H54 (cell line): ENCODE measurements at regions not wholly inside any gene's neighbourhood (a gene's known extent, or its start where the extent isn't known, plus 50 kb on each side); places are given as distances from the start of the nearest gene placed in this dataset.
A peak's percentile ranks its signal among the peaks of the same experiment; 100 is the strongest.

Source experiments
- DNase-seq: peaks from one replicate; pipeline ENCODE4 v3.0.0; 2011; ENCODE audit warnings: low spot score, mixed read lengths; ENCODE audit not compliant: insufficient read length
- FAIRE-seq: peaks from 3 replicates; lab custom pipeline; 2011; peaks lifted over from hg19 to GRCh38; lab: Jason Lieb, UNC
- POLR2A ChIP-seq: IDR thresholded peaks from 2 replicates; pipeline ENCODE4 v1.6.1; 2011; ENCODE audit warnings: low read depth, mild to moderate bottlenecking, low read length

DNA sequence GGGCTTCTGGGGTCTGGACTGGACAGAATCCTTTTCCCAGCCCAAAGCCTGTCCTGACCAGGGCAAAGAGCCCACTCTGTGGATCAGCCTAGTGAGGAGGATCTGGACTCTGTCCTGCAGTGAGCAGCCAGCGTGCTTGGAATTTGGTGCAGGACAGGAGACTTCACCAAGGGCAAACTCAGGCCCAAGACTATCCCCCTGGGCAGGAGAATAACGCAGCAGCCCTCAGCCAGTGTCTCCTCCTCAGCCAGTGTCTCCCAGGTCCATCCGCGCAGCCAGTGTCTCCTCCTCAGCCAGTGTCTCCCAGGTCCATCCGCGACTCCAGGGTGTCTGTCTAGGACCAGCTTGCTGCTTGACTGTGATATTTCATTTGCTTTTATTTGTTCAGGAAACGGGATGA, 1334.0 kb downstream of the TBC1D22A start:
- FAIRE-seq (no peak), DNase-seq (no peak)
- no peak for TF ChIP-seq POLR2A

DNA sequence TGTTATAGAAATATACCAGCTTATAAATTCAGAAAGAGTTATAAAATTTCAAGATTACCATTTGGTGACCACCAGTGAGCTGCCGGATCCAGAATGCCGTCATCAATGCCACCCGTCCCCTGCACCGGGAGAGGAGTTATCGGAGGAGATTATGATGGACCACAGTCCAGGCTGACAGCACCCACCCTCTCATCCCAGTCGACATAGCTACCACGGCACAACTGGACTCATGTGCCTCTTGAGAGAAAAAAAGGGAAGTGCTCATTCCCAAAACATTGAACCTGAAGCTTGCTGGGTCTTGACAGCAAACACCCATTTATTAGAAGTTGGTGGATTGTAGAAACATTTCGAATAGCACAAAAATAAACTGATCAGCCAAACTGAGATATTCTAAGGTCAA, 1331.5 kb downstream of the TBC1D22A start:
- no peak for FAIRE-seq
- TF ChIP-seq POLR2A: no peak
- no peak for DNase-seq

DNA sequence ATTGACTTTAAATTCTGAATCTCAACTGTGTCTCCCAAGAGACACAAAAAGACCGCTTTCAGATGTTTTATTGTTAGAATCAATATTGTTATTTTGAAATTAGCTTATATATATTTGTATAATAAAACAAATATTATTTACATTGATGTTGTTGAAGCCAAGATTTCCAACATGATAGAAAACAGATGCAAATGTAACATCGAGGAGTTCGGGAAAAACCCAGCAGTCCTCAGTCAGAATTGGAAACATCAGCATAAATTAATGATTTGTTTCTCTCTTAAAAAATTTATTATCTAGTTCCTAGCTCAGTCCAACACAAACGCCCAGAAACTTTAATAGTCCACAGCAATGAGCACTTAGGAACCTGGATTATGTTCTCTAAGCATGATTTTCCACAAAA, 1330.4 kb downstream of the TBC1D22A start:
- no peak for DNase-seq
- no peak for FAIRE-seq

DNA sequence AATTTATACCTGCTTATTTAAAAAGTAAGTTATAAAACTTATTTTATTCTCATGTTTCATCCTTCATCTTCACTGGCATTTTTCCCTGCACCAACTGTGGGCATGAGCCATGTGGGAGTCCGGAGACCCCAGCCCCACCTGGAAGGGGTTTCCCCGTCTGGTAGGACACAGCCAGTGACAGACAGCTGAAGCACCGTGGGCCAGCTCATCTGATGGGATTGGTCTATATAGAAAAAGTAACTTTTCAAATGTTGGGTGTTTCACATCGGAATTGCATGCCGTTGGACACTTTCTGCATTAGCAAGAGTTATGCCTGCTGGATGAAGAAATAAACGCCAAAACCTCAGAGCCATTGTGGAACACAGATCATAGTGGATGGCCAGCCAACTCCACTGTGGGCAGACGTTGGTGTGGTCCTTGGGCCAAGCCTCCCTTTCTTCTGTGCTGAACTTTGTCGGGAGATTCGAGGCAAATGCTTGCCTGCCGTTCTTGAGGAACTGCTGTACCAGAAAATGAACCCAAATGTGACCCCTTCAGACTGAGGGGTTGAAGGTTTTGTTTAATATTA, 1329.3 kb downstream of the TBC1D22A start:
- DNase-seq (no peak), FAIRE-seq (no peak)
- TF ChIP-seq POLR2A: no peak

More for the DNA sequence above, 1330.4 kb downstream of the TBC1D22A start:
- no peak for TF ChIP-seq POLR2A

DNA sequence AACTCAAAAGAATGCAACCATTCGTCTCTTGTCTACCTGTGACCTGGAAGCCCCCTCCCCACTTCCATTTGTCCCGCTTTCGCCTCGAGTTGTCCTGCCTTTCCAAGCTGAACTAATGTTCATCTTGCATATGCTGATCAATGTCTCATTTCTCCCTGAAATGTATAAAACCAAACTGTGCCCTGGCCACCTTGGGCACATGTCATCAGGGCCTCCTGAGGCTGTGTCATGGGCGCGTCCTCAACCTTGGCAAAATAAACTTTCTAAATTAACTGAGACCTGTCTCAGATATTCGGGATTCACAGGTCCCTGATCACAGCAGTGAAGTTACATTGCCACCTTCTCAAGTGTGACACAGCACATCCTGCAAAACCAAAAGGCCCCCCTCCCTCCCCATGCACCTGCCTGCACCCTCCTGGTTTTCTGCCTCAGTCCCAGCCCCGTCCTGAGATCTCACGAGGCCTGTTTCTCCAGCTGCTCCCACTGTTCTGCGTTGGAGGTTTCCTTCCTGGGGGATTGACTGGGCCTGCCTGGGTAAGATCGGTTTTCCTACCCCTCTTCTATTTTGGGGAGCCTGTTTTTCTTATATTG, 1328.7 kb downstream of the TBC1D22A start:
- FAIRE-seq (no peak), DNase-seq (no peak)
- no peak for TF ChIP-seq POLR2A

DNA sequence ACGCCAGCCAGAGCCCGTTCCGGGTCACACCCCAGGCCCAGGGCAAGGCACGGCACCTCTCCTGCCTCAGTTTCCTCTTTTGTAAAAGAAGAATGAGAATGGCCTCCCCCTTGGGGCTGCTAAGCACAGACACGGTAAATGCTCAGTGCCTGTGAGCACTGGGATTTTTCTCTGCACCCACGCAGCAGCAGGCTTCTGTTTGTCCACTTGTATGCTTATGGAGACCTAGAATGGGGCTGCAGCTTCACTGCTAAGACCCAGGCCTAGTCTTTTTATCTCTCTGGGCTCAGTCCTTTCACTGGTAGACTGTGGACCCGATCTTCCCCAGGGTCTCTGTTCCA, 1327.9 kb downstream of the TBC1D22A start:
- TF ChIP-seq POLR2A: no peak
- DNase-seq: no peak
- FAIRE-seq: no peak

DNA sequence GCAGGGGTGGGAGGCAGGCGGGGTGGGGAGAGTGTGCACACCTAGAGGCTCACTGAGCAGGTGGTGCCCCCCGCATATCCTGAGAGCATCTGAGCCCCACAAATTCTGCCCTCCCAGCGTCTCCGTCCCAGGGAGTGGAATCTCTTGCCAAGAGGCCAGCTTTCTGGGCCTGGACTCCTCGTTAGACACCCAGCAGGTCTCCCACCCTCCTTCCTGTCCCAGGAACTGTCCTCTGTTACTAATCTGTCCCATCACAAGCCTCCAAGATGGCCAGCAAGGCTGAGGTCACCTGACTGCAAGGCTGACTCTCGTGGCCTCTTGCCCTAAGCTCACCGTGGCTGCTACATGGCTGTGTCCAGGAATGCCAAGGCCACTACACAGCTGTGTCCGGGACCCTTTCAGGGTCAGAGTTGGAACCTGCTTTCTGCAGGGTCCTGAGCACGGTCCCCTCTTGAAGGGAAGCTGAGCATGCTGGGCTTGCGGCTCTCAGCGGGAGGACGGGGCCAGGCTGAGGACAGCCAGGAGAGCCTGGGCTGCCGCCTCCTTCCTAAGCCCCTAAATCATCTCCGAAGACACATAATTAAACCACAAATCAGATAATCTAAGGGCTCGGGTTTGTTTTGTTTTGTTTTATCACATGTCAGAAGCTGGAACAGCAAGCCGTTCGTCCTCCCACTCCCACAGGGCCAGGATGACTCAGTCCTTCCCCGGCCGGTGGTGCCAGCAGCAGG, 1327.3 kb downstream of the TBC1D22A start:
- FAIRE-seq (no peak), DNase-seq (peak; percentile 63)
- TF ChIP-seq POLR2A: no peak

DNA sequence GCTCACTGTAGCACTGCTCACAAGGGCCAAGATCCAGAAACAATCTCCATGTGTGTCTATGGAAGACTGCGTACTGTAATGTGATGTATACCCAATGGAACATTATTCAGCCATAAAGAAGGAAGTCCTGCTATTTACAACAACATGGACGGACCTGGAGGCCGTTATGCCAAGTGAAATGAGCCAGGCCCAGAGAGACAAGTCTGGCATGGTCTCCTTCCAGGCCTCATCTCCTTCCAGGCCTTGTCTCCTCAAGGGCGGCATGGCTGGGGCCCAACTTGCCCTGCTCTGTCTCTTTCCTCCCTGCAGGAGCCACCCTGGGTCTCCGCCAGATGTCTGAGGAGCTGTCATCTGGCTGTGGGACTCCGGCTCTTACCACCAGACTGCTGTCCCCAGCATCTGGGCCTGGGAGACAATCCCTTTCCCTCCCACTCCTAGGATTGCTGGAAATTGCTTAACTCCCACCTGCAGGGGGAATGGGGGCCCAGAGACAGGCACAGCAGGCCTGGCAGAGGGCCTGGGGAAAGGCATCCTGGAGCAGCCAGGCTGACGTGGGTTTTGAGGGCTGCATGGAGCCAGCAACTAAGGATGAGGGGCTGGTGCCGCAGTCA, 1326.6 kb downstream of the TBC1D22A start:
- FAIRE-seq: no peak
- DNase-seq: no peak
- no peak for TF ChIP-seq POLR2A

DNA sequence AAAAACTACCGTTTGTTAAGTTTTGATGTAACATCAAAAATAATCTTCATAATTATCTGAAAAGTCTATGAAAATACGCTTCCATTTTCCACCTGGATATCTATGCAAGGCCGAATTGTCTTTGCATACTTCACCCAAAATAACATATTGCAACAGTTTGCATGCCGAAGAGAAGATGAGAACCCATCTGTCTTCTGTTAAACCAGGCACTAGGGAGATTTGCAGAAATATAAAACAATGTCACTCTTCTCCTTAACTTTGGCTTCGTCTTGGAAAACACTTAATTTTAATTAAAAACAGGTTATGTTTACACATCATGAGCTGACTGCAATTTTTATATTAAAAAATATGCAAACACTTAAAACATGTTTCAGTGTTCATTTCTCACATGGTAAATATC, 1325.8 kb downstream of the TBC1D22A start:
- no peak for TF ChIP-seq POLR2A
- no peak for FAIRE-seq
- DNase-seq: no peak

DNA sequence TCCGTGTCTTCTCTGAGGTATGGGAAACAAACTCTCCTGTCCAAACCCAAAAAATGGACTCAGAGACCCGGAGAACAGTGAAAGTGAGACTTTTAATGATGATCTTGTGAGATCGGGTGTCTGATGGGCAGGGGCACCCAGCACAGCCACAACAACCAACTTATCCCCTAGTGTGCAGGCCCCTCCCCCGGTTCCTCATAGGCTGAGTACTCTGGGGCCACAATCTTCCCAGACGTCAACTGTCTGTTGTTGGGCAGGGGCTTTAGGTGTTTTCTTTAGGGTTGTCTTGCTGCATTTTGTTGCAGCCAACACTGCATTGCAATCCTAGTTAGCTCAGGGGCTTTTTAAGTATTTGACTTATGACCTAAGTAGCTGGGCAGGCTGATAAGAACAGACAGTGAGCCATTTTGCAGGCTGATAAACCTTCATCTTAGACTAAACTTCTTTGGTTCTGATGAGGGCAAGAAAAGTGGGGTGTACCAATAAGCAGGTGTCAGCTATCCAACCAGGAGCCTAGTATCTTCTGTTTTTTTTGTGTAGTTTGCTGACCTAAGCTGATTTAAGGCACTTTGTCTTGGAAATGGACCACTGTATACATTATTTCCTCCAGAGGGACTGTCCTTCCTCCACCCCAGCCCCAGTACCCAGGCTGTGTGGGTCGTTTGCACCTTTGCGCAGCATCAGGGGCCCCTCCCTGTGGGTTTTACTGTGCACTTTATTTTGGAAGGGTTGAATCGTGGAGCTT, 1323.6 kb downstream of the TBC1D22A start:
- TF ChIP-seq POLR2A: no peak
- DNase-seq: no peak
- no peak for FAIRE-seq

DNA sequence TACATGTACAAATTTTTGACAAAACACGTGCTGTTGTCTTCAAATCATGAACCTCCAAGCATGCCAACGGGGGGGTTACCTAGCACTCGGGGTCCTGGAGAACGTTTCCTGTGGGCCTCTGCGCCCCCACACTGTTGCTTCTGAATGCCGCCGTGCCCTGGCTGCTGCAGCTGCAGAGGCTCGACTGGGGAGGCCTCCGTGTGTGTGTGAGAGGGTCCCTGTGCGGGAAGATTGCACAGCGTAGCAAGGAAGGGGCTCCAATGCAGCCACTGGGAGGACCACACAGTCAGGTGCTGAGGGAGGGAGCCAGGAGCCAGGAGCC, 1322.2 kb downstream of the TBC1D22A start:
- TF ChIP-seq POLR2A: no peak
- DNase-seq (no peak), FAIRE-seq (no peak)

DNA sequence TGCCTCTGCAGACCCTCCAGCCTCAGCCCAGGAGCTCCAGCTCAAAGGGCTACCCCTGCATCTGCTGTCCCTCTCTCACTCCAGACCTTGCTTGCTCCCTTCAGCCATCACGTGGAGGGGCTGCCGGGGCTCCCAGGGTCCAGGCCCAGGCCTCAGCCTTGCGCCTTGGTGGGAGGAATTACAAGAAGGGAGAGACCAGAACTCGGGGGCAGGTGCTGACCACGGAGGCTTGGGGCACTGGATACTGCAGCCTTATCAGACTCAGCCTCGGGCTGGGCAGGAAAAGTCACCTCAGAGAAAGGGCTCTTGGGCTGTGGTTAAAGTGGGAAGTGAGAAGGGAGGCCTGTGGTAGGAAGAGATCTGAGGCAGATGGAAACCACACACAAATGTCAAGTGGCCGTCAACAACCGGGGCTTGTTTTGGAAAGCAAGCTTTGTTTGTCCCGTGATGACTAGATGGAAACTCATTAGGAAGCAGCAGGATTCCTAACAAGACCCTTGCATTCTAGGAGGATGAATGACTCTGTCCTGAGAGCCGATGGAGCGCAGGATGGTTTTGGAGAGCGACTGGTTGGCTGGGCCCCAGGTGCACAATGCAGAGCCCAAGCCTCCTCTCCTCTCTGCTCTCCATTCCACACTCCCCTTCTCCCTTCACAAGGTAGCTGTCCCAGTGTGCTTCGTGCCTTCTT, 1321.7 kb downstream of the TBC1D22A start:
- no peak for TF ChIP-seq POLR2A
- DNase-seq (no peak), FAIRE-seq (no peak)

DNA sequence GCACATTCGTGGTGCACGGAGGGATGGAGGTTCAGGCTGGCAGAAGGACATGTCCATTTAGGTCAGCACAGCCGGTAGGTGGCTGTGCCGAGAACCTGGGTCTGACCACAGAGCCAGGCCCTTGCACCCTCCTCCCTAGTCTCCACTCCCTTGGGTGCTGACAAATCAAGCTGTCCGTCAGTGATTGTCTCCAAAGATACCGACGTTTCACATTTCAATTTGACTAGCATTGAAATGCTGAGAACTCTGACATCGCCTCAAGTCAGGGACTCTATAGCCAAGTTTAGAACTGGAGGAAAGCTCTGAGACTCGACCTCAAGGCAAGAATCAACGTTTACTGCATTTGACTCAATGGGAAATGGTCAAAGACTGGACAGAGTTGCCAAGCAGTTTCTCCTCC, 1321.1 kb downstream of the TBC1D22A start:
- TF ChIP-seq POLR2A: no peak
- DNase-seq: no peak
- FAIRE-seq: no peak
